Adrenal gland (tissue), 5 donors: ENCODE measurements at regions not wholly inside any gene's neighbourhood (a gene's known extent, or its start where the extent isn't known, plus 50 kb on each side); places are given as distances from the start of the nearest gene placed in this dataset.

Experiments used
- CTCF ChIP-seq, 6 experiments: fragments of 450-650 bp in 4 of 6; fragments of 200-600 bp in 2 of 6; sonication (generic) in 1 of 6; IDR thresholded peaks; 1 replicate in 5 of 6; 2 replicates in 1 of 6; pipeline versions ENCODE4 v1.5.1 to v1.8.0; 2016 to 2021; ENCODE audit warnings: antibody characterized with exemption in 6 of 6, mild to moderate bottlenecking in 2 of 6, moderate library complexity in 1 of 6
- POLR2A ChIP-seq, 2 donors: fragments of 450-650 bp; IDR thresholded peaks; one replicate each; pipeline ENCODE4 v1.6.1; 2017; ENCODE audit warnings: antibody characterized with exemption in 2 of 2, mild to moderate bottlenecking in 2 of 2, moderate library complexity in 1 of 2
- donor health status: DM: no; HTN: no; CAD: no.

- TF ChIP-seq CTCF (IDR thresholded peaks at IDR 0.05), result no peak
- TF ChIP-seq POLR2A (IDR thresholded peaks at IDR 0.05), result no peak
These were observed 153.9 kb upstream of the CES5A start for GRCh38 chr16:56029026-56029425.
